OCI-LY1 (cell line): ENCODE measurements at regions not wholly inside any gene's neighbourhood (a gene's known extent, or its start where the extent isn't known, plus 50 kb on each side); places are given as distances from the start of the nearest gene placed in this dataset.

ENCODE experiments used
- H2AFZ ChIP-seq: fragments of 200-600 bp; sonication (generic), shearing (Covaris generic); 2 replicates; pipeline ENCODE4 v1.6.0; 2014; ENCODE audit warnings: antibody characterized with exemption, mild to moderate bottlenecking, low read length
- H3F3A ChIP-seq: fragments of 200-600 bp; sonication (generic), shearing (Covaris generic); 2 replicates; pipeline ENCODE4 v1.6.0; 2014; ENCODE audit warnings: mild to moderate bottlenecking, antibody characterized with exemption, low read length, moderate library complexity; ENCODE audit not compliant: insufficient read depth
- H3K27ac ChIP-seq: fragments of 200-600 bp; sonication (generic); 2 replicates; pipeline ENCODE4 v1.5.1; 2014; ENCODE audit warnings: low read length, mixed run types, mild to moderate bottlenecking, low read depth; ENCODE audit not compliant: poor library complexity, severe bottlenecking
- H3K27me3 ChIP-seq: fragments of 200-600 bp; sonication (generic); 2 replicates; pipeline ENCODE4 v1.6.0; 2014; ENCODE audit warnings: antibody characterized with exemption, mild to moderate bottlenecking, low read length, moderate library complexity; ENCODE audit not compliant: insufficient read depth
- H3K36me3 ChIP-seq: fragments of 200-600 bp; sonication (generic); 2 replicates; pipeline ENCODE4 v1.6.1; 2014; ENCODE audit warnings: mild to moderate bottlenecking, antibody characterized with exemption, low read length, moderate library complexity, mixed read lengths; ENCODE audit not compliant: insufficient read depth
- H3K4me1 ChIP-seq: fragments of 200-600 bp; sonication (generic); 2 replicates; pipeline ENCODE4 v1.5.1; 2014; ENCODE audit warnings: mild to moderate bottlenecking, low read length, moderate library complexity; ENCODE audit not compliant: insufficient read depth, severe bottlenecking
- H3K4me2 ChIP-seq: fragments of 200-600 bp; sonication (generic), shearing (Covaris generic); 2 replicates; pipeline ENCODE4 v1.6.1; 2014; ENCODE audit warnings: low read length
- H3K4me3 ChIP-seq: fragments of 200-600 bp; sonication (generic); 2 replicates; pipeline ENCODE4 v1.5.1; 2014; ENCODE audit warnings: low read length, low read depth, mild to moderate bottlenecking, mixed read lengths; ENCODE audit not compliant: poor library complexity, severe bottlenecking
- H3K79me2 ChIP-seq: fragments of 200-600 bp; shearing (Covaris generic); 2 replicates; pipeline ENCODE4 v1.6.1; 2016; ENCODE audit warnings: mixed run types, low read length, mixed read lengths; ENCODE audit not compliant: insufficient read depth
- H3K9ac ChIP-seq: fragments of 200-600 bp; sonication (generic), shearing (Covaris generic); 2 replicates; pipeline ENCODE4 v1.6.1; 2014; ENCODE audit warnings: mild to moderate bottlenecking, low read length, mixed read lengths
- H3K9me2 ChIP-seq: fragments of 200-600 bp; sonication (generic), shearing (Covaris generic); 2 replicates; pipeline ENCODE4 v1.6.1; 2014; ENCODE audit warnings: low read depth, mild to moderate bottlenecking, low read length, mixed read lengths
- H3K9me3 ChIP-seq: fragments of 200-600 bp; shearing (Covaris generic); 2 replicates; pipeline ENCODE4 v1.6.1; 2014; ENCODE audit warnings: low read length, mixed read lengths
- H4K20me1 ChIP-seq: fragments of 200-600 bp; sonication (generic), shearing (Covaris generic); 2 replicates; pipeline ENCODE4 v1.6.0; 2016; ENCODE audit warnings: mild to moderate bottlenecking, low read length; ENCODE audit not compliant: insufficient read depth
- EZH2 ChIP-seq: fragments of 200-600 bp; sonication (generic), shearing (Covaris generic); IDR thresholded peaks from 2 replicates; pipeline ENCODE4 v1.8.0; 2017; ENCODE audit warnings: borderline replicate concordance, mixed run types, mild to moderate bottlenecking, antibody characterized with exemption, low read length, moderate library complexity, mixed read lengths
- TF ChIP-seq, protein P1 (sequence below): fragments of 200-600 bp; sonication (generic), shearing (Covaris generic); IDR thresholded peaks from 2 replicates; pipeline ENCODE4 v1.5.1; 2017; ENCODE audit warnings: mild to moderate bottlenecking, antibody characterized with exemption, low read length, moderate library complexity, mixed read lengths

DNA sequence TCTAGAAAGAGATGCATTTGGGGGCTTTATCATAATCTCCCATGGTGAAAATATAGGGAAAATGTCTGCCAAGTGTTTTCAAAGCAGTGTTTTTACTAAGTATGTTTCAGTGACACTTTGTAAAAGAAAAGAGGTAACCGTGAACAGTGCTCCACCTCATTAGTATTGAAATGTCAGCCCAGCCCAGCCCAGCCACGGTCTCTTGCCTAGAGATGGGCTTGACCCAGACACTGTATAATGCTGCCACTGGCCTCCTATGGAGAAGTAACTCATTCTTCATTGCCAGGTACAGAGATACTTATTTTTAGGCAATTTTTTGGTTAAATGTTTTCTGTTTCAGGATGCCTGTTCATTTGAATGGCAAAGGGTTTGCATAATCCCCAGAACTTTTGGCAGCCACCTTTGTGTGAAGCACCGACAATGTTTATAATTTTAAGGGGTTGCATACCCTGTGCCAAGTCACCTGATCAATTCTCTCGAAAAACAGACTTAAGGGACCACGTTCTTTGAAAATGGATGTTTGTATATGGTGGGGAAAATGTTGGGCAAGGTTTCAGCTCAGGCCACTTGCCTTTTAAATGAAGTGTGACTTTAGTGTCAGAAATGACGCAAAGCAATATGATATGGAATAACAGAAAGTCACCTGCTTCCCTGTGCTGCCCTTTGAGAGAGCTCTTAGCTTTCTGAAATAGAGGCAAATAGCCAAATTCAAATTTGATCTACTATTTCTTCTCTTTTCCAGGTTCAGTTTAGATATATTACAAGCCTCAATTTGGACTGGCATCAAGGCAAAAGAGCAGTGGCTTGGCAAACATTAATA, 314.5 kb upstream of the RGPD4 start:
- TF ChIP-seq, protein P1, sequence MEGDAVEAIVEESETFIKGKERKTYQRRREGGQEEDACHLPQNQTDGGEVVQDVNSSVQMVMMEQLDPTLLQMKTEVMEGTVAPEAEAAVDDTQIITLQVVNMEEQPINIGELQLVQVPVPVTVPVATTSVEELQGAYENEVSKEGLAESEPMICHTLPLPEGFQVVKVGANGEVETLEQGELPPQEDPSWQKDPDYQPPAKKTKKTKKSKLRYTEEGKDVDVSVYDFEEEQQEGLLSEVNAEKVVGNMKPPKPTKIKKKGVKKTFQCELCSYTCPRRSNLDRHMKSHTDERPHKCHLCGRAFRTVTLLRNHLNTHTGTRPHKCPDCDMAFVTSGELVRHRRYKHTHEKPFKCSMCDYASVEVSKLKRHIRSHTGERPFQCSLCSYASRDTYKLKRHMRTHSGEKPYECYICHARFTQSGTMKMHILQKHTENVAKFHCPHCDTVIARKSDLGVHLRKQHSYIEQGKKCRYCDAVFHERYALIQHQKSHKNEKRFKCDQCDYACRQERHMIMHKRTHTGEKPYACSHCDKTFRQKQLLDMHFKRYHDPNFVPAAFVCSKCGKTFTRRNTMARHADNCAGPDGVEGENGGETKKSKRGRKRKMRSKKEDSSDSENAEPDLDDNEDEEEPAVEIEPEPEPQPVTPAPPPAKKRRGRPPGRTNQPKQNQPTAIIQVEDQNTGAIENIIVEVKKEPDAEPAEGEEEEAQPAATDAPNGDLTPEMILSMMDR: no peak
- TF ChIP-seq EZH2: no peak

DNA sequence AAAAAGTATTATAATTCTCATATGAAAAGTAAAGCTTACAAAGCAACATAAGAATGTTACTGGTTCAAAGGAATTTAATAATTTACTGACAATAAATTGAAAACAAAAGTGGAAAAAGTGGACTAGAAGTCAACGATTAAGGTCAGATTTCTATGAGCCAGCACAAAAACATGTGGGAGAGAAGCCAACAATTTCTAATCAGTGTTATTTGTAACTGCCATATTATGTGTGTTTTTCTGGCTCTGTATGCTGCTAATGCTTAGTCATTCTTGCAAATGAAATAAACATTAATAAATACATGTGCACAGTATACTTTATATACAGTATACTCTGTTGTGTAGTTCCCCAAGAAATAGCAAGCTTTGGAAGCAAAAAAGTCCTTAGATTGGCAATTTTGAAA, 301.3 kb upstream of the RGPD4 start:
- Histone ChIP-seq H3K27ac (no peak overlapping the region), H2AFZ (no peak overlapping the region), H3K79me2 (no peaks in the 10 kb centered on the region), H3K9me2 (no peaks in the 10 kb centered on the region), H3F3A (no peaks in the 10 kb centered on the region), H3K4me3 (no peak overlapping the region), H4K20me1 (no peaks in the 10 kb centered on the region), H3K4me2 (no peak overlapping the region), H3K27me3 (no peaks in the 10 kb centered on the region), H3K36me3 (no peaks in the 10 kb centered on the region), H3K9ac (no peak overlapping the region), H3K4me1 (no peaks in the 10 kb centered on the region), H3K9me3 (no peaks in the 10 kb centered on the region)
- TF ChIP-seq, protein P1: no peak
- no peak for TF ChIP-seq EZH2

More for the DNA sequence above, 314.5 kb upstream of the RGPD4 start:
- H3K9ac ChIP-seq: no peak overlapping the region
- H3K9me3 ChIP-seq: no peaks in the 10 kb centered on the region
- no peaks in the 10 kb centered on the region for H3K36me3 ChIP-seq
- H3F3A ChIP-seq: no peaks in the 10 kb centered on the region
- H3K4me1 ChIP-seq: no peaks in the 10 kb centered on the region
- H3K79me2 ChIP-seq: no peaks in the 10 kb centered on the region
- H3K27ac ChIP-seq: no peak overlapping the region
- no peaks in the 10 kb centered on the region for H3K27me3 ChIP-seq
- H4K20me1 ChIP-seq: no peaks in the 10 kb centered on the region
- H3K4me2 ChIP-seq: no peak overlapping the region
- no peak overlapping the region for H2AFZ ChIP-seq
- no peak overlapping the region for H3K4me3 ChIP-seq
- H3K9me2 ChIP-seq: no peaks in the 10 kb centered on the region

DNA sequence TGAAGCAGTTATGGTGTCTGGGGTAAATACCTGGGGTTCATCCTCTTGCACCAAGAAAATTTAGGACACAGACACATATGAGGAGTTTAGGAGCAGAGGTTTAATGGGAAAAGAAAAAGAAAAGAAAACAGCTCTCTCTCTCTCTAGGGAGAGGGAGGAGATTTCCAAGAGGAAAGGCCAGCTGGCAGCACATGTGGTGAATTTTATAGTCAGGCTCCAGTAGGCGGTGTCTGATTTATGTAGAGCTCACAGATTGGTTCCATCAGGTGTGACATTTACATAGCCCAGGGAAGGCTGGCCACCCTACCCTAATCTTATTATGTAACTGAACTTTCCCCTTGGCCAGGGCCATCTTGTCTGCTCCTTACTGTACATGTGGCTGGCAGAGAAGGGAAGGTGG, 297.5 kb upstream of the RGPD4 start:
- Histone ChIP-seq H3K79me2 (no peaks in the 10 kb centered on the region), H3K9ac (no peak overlapping the region), H3K27me3 (no peaks in the 10 kb centered on the region), H3K4me3 (no peak overlapping the region), H3K9me3 (no peaks in the 10 kb centered on the region), H3K4me2 (no peak overlapping the region), H3K27ac (no peak overlapping the region), H3K9me2 (no peaks in the 10 kb centered on the region), H3F3A (no peaks in the 10 kb centered on the region), H3K36me3 (no peaks in the 10 kb centered on the region), H4K20me1 (no peaks in the 10 kb centered on the region), H3K4me1 (no peaks in the 10 kb centered on the region), H2AFZ (no peak overlapping the region)
- TF ChIP-seq EZH2: no peak
- TF ChIP-seq, protein P1: no peak
